SK-N-MC (cell line): ENCODE measurements at regions not wholly inside any gene's neighbourhood (a gene's known extent, or its start where the extent isn't known, plus 50 kb on each side); places are given as distances from the start of the nearest gene placed in this dataset.

Experiments used
- DNase-seq: peaks from one replicate; pipeline ENCODE4 v3.0.0-alpha.2; 2011; ENCODE audit warnings: low read depth, low spot score
- H3K27ac ChIP-seq: fragments of 200-600 bp; sonication (generic); 2 replicates; pipeline ENCODE4 v1.5.1; 2016; ENCODE audit warnings: mixed run types
- H3K36me3 ChIP-seq: fragments of 200-600 bp; sonication (generic); 2 replicates; pipeline ENCODE4 v1.6.1; 2017; ENCODE audit warnings: antibody characterized with exemption, low read length, mixed read lengths; ENCODE audit not compliant: insufficient read depth
- H3K4me3 ChIP-seq: fragments of 200-600 bp; sonication (generic); 2 replicates; pipeline ENCODE4 v1.5.1; 2016
- H3K9ac ChIP-seq: fragments of 200-600 bp; sonication (generic); 2 replicates; pipeline ENCODE4 v1.8.0; 2017; ENCODE audit warnings: mixed run types, mixed read lengths; ENCODE audit not compliant: insufficient read length
- H3K9me3 ChIP-seq: fragments of 200-600 bp; sonication (generic); 2 replicates; pipeline ENCODE4 v1.6.1; 2017; ENCODE audit warnings: low read depth, mild to moderate bottlenecking, antibody characterized with exemption, low read length, moderate library complexity, mixed read lengths
- EZH2 ChIP-seq: fragments of 200-600 bp; sonication (generic); IDR thresholded peaks from one replicate; pipeline ENCODE4 v1.6.1; 2017; ENCODE audit warnings: antibody characterized with exemption
- FOXP2 ChIP-seq: optimal IDR thresholded peaks from 2 replicates; pipeline ENCODE3; 2011; ENCODE audit warnings: mild to moderate bottlenecking, moderate library complexity; ENCODE audit not compliant: insufficient read depth; ENCODE audit errors: extremely low read length, control extremely low read depth
- POLR2AphosphoS5 ChIP-seq: IDR thresholded peaks from 2 replicates; pipeline ENCODE4 v1.6.1; 2012; ENCODE audit warnings: mild to moderate bottlenecking, low read depth, low read length, borderline replicate concordance

- Histone ChIP-seq H3K9ac (no peak overlapping the region), H3K9me3 (no peaks in the 10 kb centered on the region), H3K36me3 (no peaks in the 10 kb centered on the region), H3K4me3 (no peak overlapping the region), H3K27ac (no peak overlapping the region)
- DNase-seq, result no peak
- TF ChIP-seq POLR2AphosphoS5, result no peak
- TF ChIP-seq EZH2, result no peak
- no peak for TF ChIP-seq FOXP2
These were observed 474.7 kb upstream of the LRATD1 start for GRCh38 chr2:14157816-14158215.

DNA sequence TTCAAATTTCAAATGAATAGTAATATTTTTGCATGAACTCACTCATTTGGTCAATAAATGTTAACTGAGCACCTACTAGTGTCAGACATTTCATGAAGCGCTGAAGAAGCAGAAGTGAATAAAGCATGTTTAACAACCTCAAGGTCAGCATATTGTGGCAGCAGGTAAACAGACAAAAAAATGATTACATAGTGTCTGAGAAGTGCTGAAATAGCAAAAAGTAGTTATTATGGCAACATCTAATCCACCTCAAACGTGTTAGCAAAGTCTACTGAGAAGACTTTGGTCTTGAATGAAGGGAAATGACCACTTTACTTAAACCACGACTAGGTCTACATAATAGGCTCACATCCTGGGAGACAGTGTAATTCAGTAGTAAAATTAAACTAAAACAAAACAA, 452.2 kb upstream of the LRATD1 start:
- H3K4me3 ChIP-seq, result no peak overlapping the region
- DNase-seq, result no peak
- H3K27ac ChIP-seq, result no peak overlapping the region
- H3K36me3 ChIP-seq, result no peaks in the 10 kb centered on the region
- H3K9me3 ChIP-seq, result no peaks in the 10 kb centered on the region
- TF ChIP-seq POLR2AphosphoS5 (no peak), EZH2 (no peak), FOXP2 (no peak)
- H3K9ac ChIP-seq, result no peak overlapping the region

DNA sequence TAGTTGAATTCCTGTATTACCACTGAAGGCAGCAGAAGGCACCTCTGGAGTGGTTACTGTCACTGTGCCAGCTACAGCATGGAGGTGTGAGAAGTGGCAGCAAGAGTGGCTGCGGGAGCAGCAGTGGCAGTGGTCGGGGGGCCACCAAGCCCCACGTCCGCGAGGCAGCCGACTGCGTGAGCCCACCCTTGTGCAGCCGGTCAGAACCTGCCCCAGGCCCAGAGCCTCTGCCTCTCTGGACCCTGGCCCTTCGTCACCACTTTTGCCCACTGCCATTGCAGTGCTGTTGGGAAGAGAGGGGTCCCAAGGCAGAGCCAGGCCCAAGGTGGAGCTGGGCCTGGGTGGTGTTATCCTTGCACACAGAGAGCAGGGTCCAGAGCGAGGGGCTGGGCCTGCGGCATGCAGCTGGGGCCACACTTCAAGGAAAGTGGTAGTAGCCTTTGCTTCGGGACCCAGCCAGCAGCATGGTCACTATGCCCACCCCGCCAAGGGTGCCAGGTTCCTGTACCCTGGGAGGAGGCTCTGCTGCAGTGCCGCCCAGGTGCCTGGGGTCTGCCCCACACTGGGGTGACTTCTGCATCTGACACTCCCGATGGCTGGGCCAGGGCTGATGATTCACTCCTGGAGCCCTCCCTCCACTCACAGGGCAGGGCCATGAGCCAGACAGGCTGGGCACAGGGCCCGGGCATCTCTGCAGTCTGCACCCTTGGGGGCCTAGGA, 450.1 kb upstream of the LRATD1 start:
- Histone ChIP-seq H3K9ac (no peak overlapping the region), H3K4me3 (no peak overlapping the region), H3K9me3 (no peaks in the 10 kb centered on the region), H3K27ac (no peak overlapping the region), H3K36me3 (no peaks in the 10 kb centered on the region)
- DNase-seq, result no peak
- TF ChIP-seq EZH2 (no peak), FOXP2 (no peak), POLR2AphosphoS5 (no peak)

GRCh38 chr2:14185906-14186305, 446.6 kb upstream of the LRATD1 start:
- H3K9me3 ChIP-seq, result no peaks in the 10 kb centered on the region
- H3K36me3 ChIP-seq, result no peaks in the 10 kb centered on the region
- H3K9ac ChIP-seq, result no peak overlapping the region
- no peak for DNase-seq
- no peak overlapping the region for H3K27ac ChIP-seq
- H3K4me3 ChIP-seq, result no peak overlapping the region
- no peak for TF ChIP-seq POLR2AphosphoS5

GRCh38 chr2:14188446-14188845, 444.1 kb upstream of the LRATD1 start:
- DNase-seq, result no peak
- Histone ChIP-seq H3K27ac (no peak overlapping the region), H3K4me3 (no peak overlapping the region), H3K36me3 (no peaks in the 10 kb centered on the region), H3K9ac (no peak overlapping the region), H3K9me3 (no peaks in the 10 kb centered on the region)
- TF ChIP-seq FOXP2, result no peak

GRCh38 chr2:14189929-14190328, 442.6 kb upstream of the LRATD1 start:
- Histone ChIP-seq H3K9ac (no peak overlapping the region), H3K9me3 (no peaks in the 10 kb centered on the region), H3K36me3 (no peaks in the 10 kb centered on the region), H3K27ac (no peak overlapping the region), H3K4me3 (no peak overlapping the region)
- no peak for DNase-seq
- TF ChIP-seq FOXP2 (no peak), POLR2AphosphoS5 (no peak), EZH2 (no peak)

DNA sequence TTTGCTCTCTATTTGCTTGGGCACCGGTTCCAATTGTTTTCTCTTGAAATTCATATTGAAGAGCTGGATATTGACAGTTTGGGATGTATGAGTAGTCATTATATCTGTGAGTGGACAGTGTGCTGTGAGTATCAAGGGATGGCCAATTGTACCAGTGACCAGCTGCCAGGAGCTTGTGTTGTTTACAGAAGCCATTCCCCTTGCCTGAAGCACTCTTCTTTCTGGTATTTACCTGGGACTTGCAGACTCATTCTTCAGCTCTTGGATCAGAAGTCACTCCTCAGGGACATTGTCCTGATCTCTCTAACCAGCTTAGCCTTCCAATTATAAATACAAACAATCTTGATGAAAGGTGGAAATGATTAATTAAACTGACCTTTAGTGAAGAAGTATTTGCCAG, 438.3 kb upstream of the LRATD1 start:
- H3K4me3 ChIP-seq, result no peak overlapping the region
- DNase-seq, result no peak
- H3K9me3 ChIP-seq, result no peaks in the 10 kb centered on the region
- H3K27ac ChIP-seq, result no peak overlapping the region
- H3K36me3 ChIP-seq, result no peaks in the 10 kb centered on the region
- TF ChIP-seq FOXP2 (no peak), POLR2AphosphoS5 (no peak), EZH2 (no peak)
- H3K9ac ChIP-seq, result no peak overlapping the region

DNA sequence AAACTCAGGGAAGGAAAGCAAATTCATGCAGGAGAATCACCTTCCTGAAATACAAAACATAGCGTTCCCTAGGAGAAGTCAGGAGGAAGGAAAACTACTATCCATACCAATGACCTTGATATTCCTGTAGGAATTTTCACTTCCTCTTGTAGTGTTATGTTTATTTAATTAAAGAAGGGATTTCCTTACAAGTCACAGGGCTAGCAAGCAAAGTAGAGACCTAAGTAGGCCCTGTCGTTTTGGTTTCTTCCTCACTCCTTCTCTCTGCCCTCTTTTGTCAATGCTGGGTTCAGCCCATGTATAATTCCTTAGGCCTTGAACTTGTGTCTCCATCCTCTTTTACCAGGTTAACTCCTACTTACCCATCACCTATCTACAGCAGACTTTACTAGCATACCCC, 435.2 kb upstream of the LRATD1 start:
- no peak overlapping the region for H3K9ac ChIP-seq
- H3K36me3 ChIP-seq, result no peaks in the 10 kb centered on the region
- H3K9me3 ChIP-seq, result no peaks in the 10 kb centered on the region
- no peak overlapping the region for H3K27ac ChIP-seq
- no peak for DNase-seq
- TF ChIP-seq FOXP2, result no peak
- no peak for TF ChIP-seq POLR2AphosphoS5
- no peak for TF ChIP-seq EZH2
- H3K4me3 ChIP-seq, result no peak overlapping the region

- Histone ChIP-seq H3K4me3 (no peak overlapping the region), H3K9ac (no peak overlapping the region), H3K36me3 (no peaks in the 10 kb centered on the region), H3K9me3 (no peaks in the 10 kb centered on the region), H3K27ac (no peak overlapping the region)
- no peak for DNase-seq
- TF ChIP-seq FOXP2 (no peak), POLR2AphosphoS5 (no peak), EZH2 (no peak)
These were observed 433.5 kb upstream of the LRATD1 start for GRCh38 chr2:14199040-14199439.

GRCh38 chr2:14219306-14219705, 413.2 kb upstream of the LRATD1 start:
- Histone ChIP-seq H3K4me3 (no peak overlapping the region), H3K9ac (no peak overlapping the region), H3K36me3 (no peaks in the 10 kb centered on the region), H3K9me3 (no peaks in the 10 kb centered on the region), H3K27ac (no peak overlapping the region)
- no peak for DNase-seq
- no peak for TF ChIP-seq FOXP2
- no peak for TF ChIP-seq EZH2
- TF ChIP-seq POLR2AphosphoS5, result no peak
